Stimulated activated CD8-positive, alpha-beta memory T cell treated with anti-CD3 and anti-CD28 coated beads, Interleukin-15, amount 100 ng/mL, for 24 hours (primary cell): ENCODE measurements at regions not wholly inside any gene's neighbourhood (a gene's known extent, or its start where the extent isn't known, plus 50 kb on each side); places are given as distances from the start of the nearest gene placed in this dataset.
A peak's percentile ranks its signal among the peaks of the same experiment; 100 is the strongest.
"Not testable (repeated sequence)": the region's sequence is repeated elsewhere in the genome, so short reads cannot be mapped to it uniquely, and the experiment has no call there.

ENCODE experiments used
- DNase-seq: peaks from one replicate; pipeline ENCODE4 v3.0.0-alpha.2; 2020; ENCODE audit warnings: low read depth

GRCh38 chr11:34001557-34002064, 49.9 kb upstream of the CAPRIN1 start:
- DNase-seq = no peak

DNA sequence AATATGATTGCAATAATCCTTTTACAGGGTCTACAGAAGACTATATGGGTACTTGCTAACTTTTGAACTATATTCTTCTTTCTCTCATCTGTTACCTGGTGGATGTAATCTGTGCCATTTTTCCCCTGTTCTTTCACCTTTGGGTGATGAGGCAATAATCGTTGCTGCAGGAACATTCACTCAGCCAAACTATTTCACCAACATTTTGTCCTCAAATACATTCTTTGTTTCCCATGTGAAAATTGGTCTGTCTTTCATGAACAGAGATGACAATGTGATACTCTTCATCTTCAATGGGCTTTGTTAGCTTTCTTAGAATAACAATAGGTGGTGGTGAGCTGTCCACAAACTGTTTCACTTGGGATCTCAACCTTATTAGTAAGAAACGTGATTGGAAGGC, 52.1 kb upstream of the CAPRIN1 start:
- no peak for DNase-seq

DNA sequence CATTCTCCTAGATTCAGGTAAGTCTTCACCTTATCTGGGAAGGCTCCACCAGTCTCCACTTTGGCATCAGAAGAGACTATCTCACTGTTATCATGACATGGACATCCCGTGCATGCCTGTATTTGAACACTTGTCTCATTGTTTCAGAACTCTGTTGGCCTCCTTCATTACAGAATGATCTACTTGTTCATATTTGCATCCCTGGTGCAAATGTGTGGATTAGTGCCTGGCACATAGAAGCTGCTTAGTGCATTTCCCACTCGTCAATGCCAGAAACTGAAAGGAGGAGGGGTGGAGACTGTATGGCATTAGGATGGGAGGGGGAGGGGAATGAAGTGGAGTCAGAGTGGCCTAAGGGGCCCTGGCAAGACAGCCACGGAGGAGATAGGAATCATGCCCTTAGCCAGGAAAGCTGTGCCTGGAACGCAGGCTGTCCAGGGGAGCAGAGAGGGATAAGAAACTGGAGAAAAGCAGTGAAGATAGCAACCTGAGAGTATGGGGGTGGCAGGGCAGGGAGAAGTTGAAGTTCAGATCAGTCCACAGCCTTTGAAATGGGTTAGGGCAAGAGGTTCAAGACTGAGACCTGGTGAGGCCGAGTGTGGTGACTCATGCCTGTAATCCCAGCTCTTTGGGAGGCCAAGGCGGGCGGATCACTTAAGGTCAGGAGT, 53.8 kb upstream of the CAPRIN1 start:
- no peak for DNase-seq

- peak; percentile 19 for DNase-seq
Observed at GRCh38 chr11:33996498-33997454, 54.8 kb upstream of the CAPRIN1 start.

DNA sequence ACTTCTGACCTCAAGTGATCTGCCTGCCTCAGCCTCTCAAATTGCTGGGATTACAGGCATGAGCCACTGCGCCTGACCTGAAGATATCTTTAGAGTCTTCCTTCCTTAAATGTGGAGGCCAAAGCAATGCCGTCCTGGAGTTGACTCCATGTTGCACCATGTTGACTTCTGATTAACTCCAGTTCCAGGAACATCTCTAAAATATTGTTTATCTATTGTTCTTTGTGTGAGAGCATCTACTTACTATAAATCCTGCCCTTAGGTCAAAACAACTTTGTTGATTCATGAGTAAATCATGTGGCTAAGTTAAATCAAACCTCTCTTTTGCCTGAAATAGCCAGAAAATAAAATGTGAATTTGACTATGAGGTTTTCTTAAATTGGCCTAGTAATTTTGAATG, 56.6 kb upstream of the CAPRIN1 start:
- no peak for DNase-seq

GRCh38 chr11:33991136-33991535, 60.4 kb upstream of the CAPRIN1 start:
- not testable (repeated sequence) for DNase-seq

GRCh38 chr11:33990131-33990530, 61.4 kb upstream of the CAPRIN1 start:
- not testable (repeated sequence) for DNase-seq

- DNase-seq = no peak
Observed at GRCh38 chr11:33989461-33989860, 62.1 kb upstream of the CAPRIN1 start.

DNA sequence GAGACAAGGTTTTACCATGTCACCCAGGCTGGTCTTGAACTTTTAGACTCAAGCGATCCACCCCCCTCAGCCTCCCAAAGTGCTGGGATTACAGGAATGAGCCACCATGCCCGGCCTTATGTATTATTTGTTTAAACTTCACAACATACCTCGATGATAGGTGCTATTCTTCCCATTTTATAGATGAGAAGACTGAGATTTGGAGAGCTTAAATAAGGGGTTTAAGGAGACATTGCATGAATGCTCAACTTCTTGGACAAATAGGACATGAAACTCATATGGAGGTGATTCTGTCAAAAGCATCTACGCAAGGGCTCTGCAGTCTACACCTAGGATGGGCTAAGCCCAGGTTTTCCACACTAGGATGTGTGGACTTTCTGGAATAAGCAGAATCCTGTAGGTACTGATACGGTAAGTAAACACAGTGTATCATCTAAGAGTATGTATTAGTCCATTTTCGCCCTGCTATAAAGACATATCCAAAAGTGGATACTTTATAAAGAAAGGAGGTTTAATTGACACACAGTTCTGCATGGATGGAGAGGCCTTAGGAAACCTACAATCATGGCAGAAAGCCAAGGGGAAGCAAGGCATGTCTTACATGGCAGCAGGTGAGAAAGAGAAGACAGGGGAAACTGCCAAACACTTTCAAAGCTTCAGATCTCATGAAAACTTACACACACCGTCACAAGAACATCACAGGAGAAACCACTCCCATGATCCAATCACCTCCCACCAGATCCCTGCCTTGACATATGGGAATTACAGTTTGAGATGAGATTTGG, 62.8 kb upstream of the CAPRIN1 start:
- DNase-seq = no peak

DNA sequence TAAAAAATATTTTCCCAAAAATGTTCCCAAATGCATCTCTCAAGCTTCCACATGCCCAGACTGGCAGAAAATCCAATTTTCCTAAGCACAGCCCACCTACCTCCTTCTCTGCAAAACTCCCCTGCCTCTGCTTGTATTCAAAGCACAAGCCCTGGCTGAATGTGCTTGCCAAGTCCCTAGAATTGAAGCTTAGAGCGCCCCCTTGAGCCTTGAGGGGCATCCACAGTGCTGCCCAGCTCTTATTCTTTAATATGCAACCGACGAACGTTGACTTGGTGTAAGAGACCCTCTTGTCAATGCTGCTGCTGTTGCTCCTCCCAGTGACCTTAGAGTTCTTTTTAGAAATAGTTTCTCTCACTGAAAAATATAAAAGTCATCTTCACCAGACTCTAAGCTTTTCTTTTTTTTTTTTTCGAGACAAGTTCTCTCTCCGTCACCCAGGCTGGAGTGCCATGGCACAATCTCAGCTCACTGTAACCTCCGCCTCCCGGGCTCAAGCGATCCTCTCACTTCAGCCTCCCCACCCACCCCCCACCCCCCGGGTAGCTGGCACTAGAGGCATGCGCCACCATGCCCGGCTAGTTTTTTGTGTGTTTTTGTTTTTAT, 63.5 kb upstream of the CAPRIN1 start:
- DNase-seq = peak; percentile 27

GRCh38 chr11:33987545-33987944, 64.0 kb upstream of the CAPRIN1 start:
- DNase-seq = no peak

DNA sequence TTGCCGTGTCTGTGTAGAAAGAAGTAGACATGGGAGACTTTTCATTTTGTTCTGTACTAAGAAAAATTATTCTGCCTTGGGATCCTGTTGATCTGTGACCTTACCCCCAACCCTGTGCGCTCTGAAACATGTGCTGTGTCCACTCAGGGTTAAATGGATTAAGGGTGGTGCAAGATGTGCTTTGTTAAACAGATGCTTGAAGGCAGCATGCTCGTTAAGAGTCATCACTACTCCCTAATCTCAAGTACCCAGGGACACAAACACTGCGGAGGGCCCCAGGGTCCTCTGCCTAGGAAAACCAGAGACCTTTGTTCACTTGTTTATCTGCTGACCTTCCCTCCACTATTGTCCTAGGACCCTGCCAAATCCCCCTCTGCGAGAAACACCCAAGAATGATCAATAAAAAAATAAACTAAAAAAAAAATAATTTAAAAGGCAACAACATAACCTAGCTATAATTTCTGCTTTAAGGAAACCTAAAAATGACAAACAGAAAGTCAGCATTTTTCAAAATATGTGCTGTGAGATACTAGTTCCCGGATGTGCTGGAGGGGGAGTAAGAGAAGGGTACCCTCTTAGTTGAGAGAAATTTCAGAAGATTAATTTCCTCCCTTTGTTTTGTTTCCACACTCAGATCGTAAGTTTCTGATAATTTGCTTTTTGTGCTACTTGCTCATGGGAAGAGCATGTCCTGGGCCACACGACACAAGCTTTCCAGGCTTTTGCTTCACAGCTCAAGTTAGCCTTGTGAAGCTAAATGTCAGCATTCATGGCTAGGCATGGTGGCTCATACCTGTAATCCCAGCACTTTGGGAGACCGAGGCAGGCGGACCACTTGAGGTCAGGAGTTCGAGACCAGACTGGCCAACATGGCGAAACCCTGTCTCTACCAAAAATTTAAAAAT, 64.7 kb upstream of the CAPRIN1 start:
- not testable (repeated sequence) for DNase-seq

DNA sequence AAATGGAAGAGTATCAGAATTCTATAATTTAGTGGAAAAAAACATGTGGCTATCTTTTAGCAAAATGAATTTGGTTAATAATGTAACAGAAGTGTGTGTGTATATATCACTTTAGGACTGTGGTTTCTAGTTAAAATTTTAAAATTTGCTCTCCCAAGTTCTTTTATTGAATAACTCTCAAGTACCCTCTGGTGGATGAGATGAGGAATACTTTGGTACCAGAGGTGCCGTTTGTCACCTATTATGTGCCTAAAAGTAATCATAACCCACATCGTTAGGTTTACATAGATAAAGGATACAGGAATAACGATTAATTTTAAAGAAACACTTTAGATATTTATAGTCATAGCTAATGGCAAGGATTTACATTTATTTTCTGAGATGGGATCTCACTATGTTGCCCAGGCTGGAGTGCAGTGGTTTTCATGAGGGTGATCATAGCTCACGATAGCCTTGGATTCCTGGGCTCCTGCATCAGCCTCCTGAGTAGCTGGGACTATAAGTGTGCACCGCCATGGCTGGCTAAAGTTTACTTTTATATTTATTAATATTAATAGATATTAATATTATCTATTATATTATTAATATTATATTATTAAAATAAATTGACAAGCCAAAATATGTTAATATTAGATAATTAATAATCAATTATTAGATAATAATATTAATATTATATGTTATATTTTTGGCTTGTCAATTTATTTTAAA, 66.7 kb upstream of the CAPRIN1 start:
- no peak for DNase-seq

GRCh38 chr11:33982661-33983060, 68.9 kb upstream of the CAPRIN1 start:
- no peak for DNase-seq

DNA sequence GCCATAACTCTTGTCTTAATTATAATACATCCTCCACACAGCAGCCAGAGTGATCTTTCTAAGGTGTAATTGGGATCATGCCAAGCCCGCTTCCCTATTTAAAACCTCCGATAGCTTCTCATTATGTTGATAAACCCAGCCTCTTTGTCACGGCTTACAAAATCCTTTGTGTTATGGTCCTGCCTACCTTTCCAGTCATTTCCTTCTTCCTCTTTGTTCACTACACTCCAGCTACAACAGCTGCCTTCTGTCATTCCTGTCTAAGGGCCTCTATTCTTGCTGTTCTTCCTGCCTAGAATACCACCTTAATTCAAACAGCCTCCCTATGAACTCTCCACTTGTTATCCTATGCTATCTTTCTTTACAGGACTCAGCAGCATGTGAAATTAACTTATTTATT, 70.6 kb upstream of the CAPRIN1 start:
- DNase-seq = no peak

DNA sequence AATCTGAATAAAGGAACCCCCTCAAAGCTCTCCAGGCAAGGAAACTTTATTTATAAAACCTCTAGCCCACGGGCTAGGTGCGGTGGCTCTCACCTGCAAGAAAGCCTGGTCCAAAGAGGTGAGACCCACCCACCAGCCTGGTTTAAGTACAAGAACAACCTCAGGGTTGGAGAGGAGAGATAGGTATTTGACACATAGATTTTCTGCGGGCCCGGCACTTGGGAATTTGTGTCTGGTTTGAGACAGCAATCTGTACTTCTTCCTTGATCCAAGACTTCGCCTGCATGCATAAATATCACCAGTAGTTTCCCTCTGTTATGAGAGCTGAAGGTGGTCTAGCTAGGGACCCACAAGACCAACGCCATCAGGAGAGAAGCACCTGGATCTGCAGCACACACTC, 73.2 kb upstream of the CAPRIN1 start:
- no peak for DNase-seq

GRCh38 chr11:33977676-33978075, 73.9 kb upstream of the CAPRIN1 start:
- no peak for DNase-seq

GRCh38 chr11:33976495-33977199, 74.9 kb upstream of the CAPRIN1 start:
- DNase-seq = no peak

DNA sequence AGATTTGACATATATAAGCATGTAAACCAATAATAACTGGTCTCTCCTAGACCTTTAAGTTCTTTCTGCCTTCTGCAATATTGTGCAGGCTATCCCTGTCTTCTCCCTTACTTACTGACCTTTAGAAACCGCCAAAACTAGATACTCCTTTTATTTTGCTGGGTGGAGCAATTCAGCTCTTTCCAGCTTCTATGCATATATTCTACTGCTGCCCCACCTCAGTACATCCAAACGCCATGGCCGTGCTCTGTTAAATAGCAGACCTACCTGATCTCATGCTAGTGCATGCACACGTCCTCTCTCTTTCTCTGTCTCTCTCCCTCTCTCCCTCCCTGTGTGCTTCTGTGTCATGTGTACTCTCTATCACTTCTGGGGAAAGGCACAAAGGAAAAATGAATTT, 76.7 kb upstream of the CAPRIN1 start:
- no peak for DNase-seq

DNA sequence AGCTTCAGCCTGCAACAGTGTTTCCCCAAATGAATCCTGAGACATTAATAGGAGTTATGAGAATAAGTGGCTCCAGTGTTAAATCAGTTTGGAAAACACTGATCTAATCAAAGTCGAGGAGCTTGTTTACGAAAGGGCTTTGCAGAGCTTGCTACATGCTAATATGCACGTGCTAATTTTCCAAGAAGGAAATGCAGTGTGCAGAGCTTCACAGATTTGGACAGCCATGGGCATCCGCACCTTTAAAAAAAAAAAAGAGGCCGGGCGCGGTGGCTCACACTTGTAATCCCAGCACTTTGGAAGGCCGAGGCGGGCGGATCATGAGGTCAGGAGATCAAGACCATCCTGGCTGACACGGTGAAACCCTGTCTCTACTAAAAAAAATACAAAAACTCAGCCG, 79.7 kb upstream of the LMO2 start:
- not testable (repeated sequence) for DNase-seq
